Endothelial cell of umbilical vein (primary cell): ENCODE measurements at regions not wholly inside any gene's neighbourhood (a gene's known extent, or its start where the extent isn't known, plus 50 kb on each side); places are given as distances from the start of the nearest gene placed in this dataset.

Experiments
- BruUV-seq: library from RNA; stranded (reverse); fragments of 400-500 nt; replicated peaks from 2 replicates; lab custom pipeline; 2021; lab: Mats Ljungman, UMichigan
- CTCF ChIA-PET: fragments of 300-600, 350-600 bp; sonication (Branson Sonifier 250); formaldehyde crosslinking; loops from one replicate; lab custom pipeline; 2021; ENCODE audit warnings: antibody characterized with exemption, inconsistent platforms; lab: Charles Lee
- POLR2A ChIA-PET: fragments of 300-600, 350-600 bp; sonication (Branson Sonifier 250); formaldehyde crosslinking; loops from one replicate; lab custom pipeline; 2021; ENCODE audit warnings: antibody characterized with exemption, inconsistent platforms; lab: Charles Lee
- DNase-seq: peaks from one replicate; pipeline ENCODE4 v3.0.0-alpha.2; 2011; ENCODE audit warnings: low read depth, low spot score
- FAIRE-seq: peaks from 2 replicates; lab custom pipeline; 2011; peaks lifted over from hg19 to GRCh38; lab: Jason Lieb, UNC
- H2AFZ ChIP-seq: 2 replicates; pipeline ENCODE4 v1.6.0; 2012; ENCODE audit warnings: low read depth, low read length, control low read depth, inconsistent platforms
- H3K27ac ChIP-seq: 2 replicates; pipeline ENCODE4 v1.5.1; 2011; ENCODE audit warnings: low read depth, mild to moderate bottlenecking, control low read depth, low read length, moderate library complexity; ENCODE audit not compliant: insufficient read depth
- H3K27me3 ChIP-seq, 2 experiments: 2 replicates each; pipeline versions ENCODE4 v1.6.0 to v1.6.1; 2011; ENCODE audit warnings: low read length in 2 of 2, mixed read lengths in 1 of 2; ENCODE audit not compliant: control insufficient read depth in 2 of 2, insufficient read depth in 2 of 2
- H3K36me3 ChIP-seq, 2 experiments: 2 replicates in 1 of 2; 3 replicates in 1 of 2; pipeline ENCODE4 v1.5.1; 2011; ENCODE audit warnings: low read length in 2 of 2, mild to moderate bottlenecking in 1 of 2, moderate library complexity in 1 of 2; ENCODE audit not compliant: control insufficient read depth in 2 of 2, insufficient read depth in 2 of 2; ENCODE audit errors: extremely low read depth in 1 of 2
- H3K4me1 ChIP-seq: 3 replicates; pipeline ENCODE4 v1.5.1; 2011; ENCODE audit warnings: mild to moderate bottlenecking, low read length; ENCODE audit not compliant: control insufficient read depth, insufficient read depth; ENCODE audit errors: extremely low read depth
- H3K4me2 ChIP-seq: 2 replicates; pipeline ENCODE4 v1.6.1; 2011; ENCODE audit warnings: low read length, control low read depth, mixed read lengths; ENCODE audit not compliant: insufficient read depth
- H3K4me3 ChIP-seq, 3 experiments: fragments of 200-600 bp in 1 of 3; sonication (generic), shearing (Covaris generic) in 1 of 3; replicated peaks in 1 of 3; 2 replicates each; pipeline ENCODE4 v1.5.1; 2011 to 2016; ENCODE audit warnings: control low read depth in 3 of 3, low read length in 3 of 3, mild to moderate bottlenecking in 2 of 3, inconsistent platforms in 1 of 3, low read depth in 1 of 3, moderate library complexity in 1 of 3; ENCODE audit not compliant: insufficient read depth in 1 of 3
- H3K79me2 ChIP-seq: 2 replicates; pipeline ENCODE4 v1.6.0; 2012; ENCODE audit warnings: low read length, inconsistent platforms; ENCODE audit not compliant: control insufficient read depth, insufficient read depth
- H3K9ac ChIP-seq: replicated peaks from 2 replicates; pipeline ENCODE3; 2011; ENCODE audit warnings: low read length, control low read depth; ENCODE audit not compliant: insufficient read depth; ENCODE audit errors: extremely low read depth
- H3K9me1 ChIP-seq: replicated peaks from 3 replicates; pipeline ENCODE4 v1.6.0; 2011; ENCODE audit warnings: mild to moderate bottlenecking, low read length; ENCODE audit not compliant: control insufficient read depth, insufficient read depth; ENCODE audit errors: extremely low read depth
- H3K9me3 ChIP-seq: replicated peaks from 2 replicates; pipeline ENCODE4 v1.5.1; 2012; ENCODE audit warnings: low read length, inconsistent platforms; ENCODE audit not compliant: control insufficient read depth, insufficient read depth
- H4K20me1 ChIP-seq: replicated peaks from 2 replicates; pipeline ENCODE3; 2011; ENCODE audit warnings: mild to moderate bottlenecking, low read length; ENCODE audit not compliant: control insufficient read depth, insufficient read depth; ENCODE audit errors: extremely low read depth
- CTCF ChIP-seq, 2 donors: IDR thresholded peaks; 1 replicate in 1 of 2; 2 replicates in 1 of 2; pipeline ENCODE4 v1.5.1; 2011; ENCODE audit warnings: low read length in 2 of 2, mild to moderate bottlenecking in 2 of 2, moderate library complexity in 2 of 2, control low read depth in 1 of 2, inconsistent platforms in 1 of 2, low read depth in 1 of 2; ENCODE audit not compliant: insufficient read depth in 1 of 2; ENCODE audit errors: extremely low read depth in 1 of 2
- EZH2 ChIP-seq: IDR thresholded peaks from 2 replicates; pipeline ENCODE4 v1.6.1; 2012; ENCODE audit warnings: borderline replicate concordance, low read depth, mild to moderate bottlenecking, moderate library complexity, low read length, inconsistent platforms; ENCODE audit not compliant: severe bottlenecking
- FOS ChIP-seq: IDR thresholded peaks from 2 replicates; pipeline ENCODE4 v1.6.1; 2011; ENCODE audit warnings: mild to moderate bottlenecking, low read length, moderate library complexity, borderline replicate concordance; ENCODE audit not compliant: insufficient read depth
- GATA2 ChIP-seq: IDR thresholded peaks from 2 replicates; pipeline ENCODE4 v1.7.0; 2011; ENCODE audit warnings: low read depth, mild to moderate bottlenecking, moderate library complexity, mixed read lengths, low read length; ENCODE audit not compliant: insufficient read length, insufficient read depth
- JUN ChIP-seq: IDR thresholded peaks from 2 replicates; pipeline ENCODE4 v1.6.1; 2011; ENCODE audit warnings: borderline replicate concordance, low read depth; ENCODE audit not compliant: insufficient read length, insufficient read depth
- MAX ChIP-seq: IDR thresholded peaks from 2 replicates; pipeline ENCODE4 v1.6.1; 2011; ENCODE audit not compliant: insufficient read depth, insufficient read length
- MYC ChIP-seq: IDR thresholded peaks from one replicate; pipeline ENCODE4 v1.6.1; 2011; ENCODE audit warnings: mild to moderate bottlenecking, low read depth, low read length
- POLR2A ChIP-seq: IDR thresholded peaks from 2 replicates; pipeline ENCODE4 v1.6.1; 2012; ENCODE audit warnings: low read depth, mild to moderate bottlenecking, control low read depth, low read length
- POLR2AphosphoS5 ChIP-seq: IDR thresholded peaks from 2 replicates; pipeline ENCODE4 v1.6.1; 2012; ENCODE audit warnings: low read depth, mild to moderate bottlenecking, control low read depth, low read length, moderate library complexity; ENCODE audit not compliant: insufficient read depth
- dilution Hi-C: fragments of 300-500 bp; cut with MboI; formaldehyde crosslinking; loops from one replicate; pipeline ENCODE4 v1.15.0; 2019; ENCODE audit warnings: low sequenced_read_pairs; ENCODE audit not compliant: extremely low pct_ligation_motif_present
- intact Hi-C: fragments of 100-400 bp; cut with micrococcal nuclease; formaldehyde crosslinking; loops from one replicate; pipeline ENCODE4 v1.10.0; 2022

GRCh38 chr5:3186736-3187405, 408.8 kb upstream of the IRX1 start:
- H3K27me3 ChIP-seq: no peaks in the 10 kb centered on the region
- no peak overlapping the region for H3K27ac ChIP-seq
- no peaks in the 10 kb centered on the region for H3K4me1 ChIP-seq
- H3K4me2 ChIP-seq: no peak overlapping the region
- no peaks in the 10 kb centered on the region for H3K79me2 ChIP-seq
- no peak overlapping the region for H3K9ac ChIP-seq
- H3K36me3 ChIP-seq: no peaks in the 10 kb centered on the region
- FAIRE-seq: no peak
- no TSS peak for BruUV-seq
- no peaks in the 10 kb centered on the region for H3K9me1 ChIP-seq
- POLR2A ChIA-PET: no interaction called here
- peaks cover 5% of the 10 kb centered on the region for H3K9me3 ChIP-seq
- no peak for TF ChIP-seq POLR2AphosphoS5
- no peak for TF ChIP-seq GATA2
- TF ChIP-seq MAX: no peak
- TF ChIP-seq EZH2: no peak
- intact Hi-C loops: no loop called here
- no peak for DNase-seq
- H4K20me1 ChIP-seq: no peaks in the 10 kb centered on the region
- no peak overlapping the region for H3K4me3 ChIP-seq
- CTCF ChIA-PET: no interaction called here
- H2AFZ ChIP-seq: no peak overlapping the region
- dilution Hi-C loops: no loop called here

- Histone ChIP-seq H3K79me2 (no peaks in the 10 kb centered on the region), H4K20me1 (no peaks in the 10 kb centered on the region), H2AFZ (no peak overlapping the region), H3K4me3 (no peak overlapping the region), H3K27ac (no peak overlapping the region), H3K9me3 (peaks cover 8% of the 10 kb centered on the region), H3K9me1 (no peaks in the 10 kb centered on the region), H3K36me3 (no peaks in the 10 kb centered on the region), H3K27me3 (no peaks in the 10 kb centered on the region), H3K4me1 (no peaks in the 10 kb centered on the region), H3K9ac (no peak overlapping the region), H3K4me2 (no peak overlapping the region)
- dilution Hi-C loops: no loop called here
- BruUV-seq: no TSS peak
- ChIA-PET CTCF (no interaction called here), POLR2A (no interaction called here)
- intact Hi-C loops: no loop called here
- DNase-seq (no peak), FAIRE-seq (no peak)
- TF ChIP-seq MAX (no peak), POLR2AphosphoS5 (no peak), CTCF (IDR thresholded peaks at IDR 0.05; ENCODE audit: extremely low read depth in 1 of 2, insufficient read depth in 1 of 2, low read depth in 1 of 2, low read length in 2 of 2) (no peak), JUN (no peak), EZH2 (no peak), POLR2A (no peak), FOS (no peak), MYC (no peak), GATA2 (no peak)
Measured at GRCh38 chr5:3186156-3186555, 409.5 kb upstream of the IRX1 start.
